ENCODE measurements at regions not wholly inside any gene's neighbourhood (a gene's known extent, or its start where the extent isn't known, plus 50 kb on each side); places are given as distances from the start of the nearest gene placed in this dataset.

GRCh38 chr4:32680946-32681345, 1960.8 kb downstream of the PCDH7 start:
- ATAC-seq = no peak
- TF ChIP-seq ZNF8 (CRISPR knock-in tag; IDR thresholded peaks at IDR 0.05) = no peak
- no peak for TF ChIP-seq SNAI2 (CRISPR knock-in tag; IDR thresholded peaks at IDR 0.05)
- no peak for TF ChIP-seq CSRNP3 (CRISPR knock-in tag; IDR thresholded peaks at IDR 0.05)
- no peak for TF ChIP-seq OSR1 (CRISPR knock-in tag; IDR thresholded peaks at IDR 0.05)
- no peak for TF ChIP-seq CSDC2 (CRISPR knock-in tag; IDR thresholded peaks at IDR 0.05)
- TF ChIP-seq ESRRG (CRISPR knock-in tag; IDR thresholded peaks at IDR 0.05) = no peak
- no peak for TF ChIP-seq CREB5 (CRISPR knock-in tag; IDR thresholded peaks at IDR 0.05; ENCODE audit: low read depth)
- no peak for TF ChIP-seq GLIS3 (CRISPR knock-in tag; IDR thresholded peaks at IDR 0.05)
- TF ChIP-seq TOX (CRISPR knock-in tag; IDR thresholded peaks at IDR 0.05; ENCODE audit: borderline replicate concordance) = no peak
- TF ChIP-seq ZC3H10 (CRISPR knock-in tag; IDR thresholded peaks at IDR 0.05) = no peak

- no peak for ATAC-seq
- TF ChIP-seq PATZ1 (CRISPR knock-in tag; IDR thresholded peaks at IDR 0.05; ENCODE audit: borderline replicate concordance) (no peak), OSR1 (CRISPR knock-in tag; IDR thresholded peaks at IDR 0.05) (no peak), ZC3H10 (CRISPR knock-in tag; IDR thresholded peaks at IDR 0.05) (no peak), ESRRG (CRISPR knock-in tag; IDR thresholded peaks at IDR 0.05) (no peak), ARNTL (CRISPR knock-in tag; IDR thresholded peaks at IDR 0.05; ENCODE audit: borderline replicate concordance, low read depth) (no peak)
Observed at GRCh38 chr4:32684160-32684559, 1964.0 kb downstream of the PCDH7 start.

GRCh38 chr4:32686123-32686522, 1966.0 kb downstream of the PCDH7 start:
- TF ChIP-seq ZC3H10 (CRISPR knock-in tag; IDR thresholded peaks at IDR 0.05) (no peak), ZNF565 (CRISPR knock-in tag; conservative IDR thresholded peaks at IDR 0.05; ENCODE audit: low read depth) (no peak), GLIS3 (CRISPR knock-in tag; IDR thresholded peaks at IDR 0.05) (no peak), ESRRG (CRISPR knock-in tag; IDR thresholded peaks at IDR 0.05) (no peak)
- ATAC-seq = no peak

- TF ChIP-seq BACH2 (CRISPR knock-in tag; IDR thresholded peaks at IDR 0.05; ENCODE audit: borderline replicate concordance) (no peak), RARB (CRISPR knock-in tag; IDR thresholded peaks at IDR 0.05) (no peak), CREB5 (CRISPR knock-in tag; IDR thresholded peaks at IDR 0.05; ENCODE audit: low read depth) (no peak), CSRNP3 (CRISPR knock-in tag; IDR thresholded peaks at IDR 0.05) (no peak), PPARA (CRISPR knock-in tag; IDR thresholded peaks at IDR 0.05; ENCODE audit: borderline replicate concordance) (no peak), ZC3H10 (CRISPR knock-in tag; IDR thresholded peaks at IDR 0.05) (no peak), TOX (CRISPR knock-in tag; IDR thresholded peaks at IDR 0.05; ENCODE audit: borderline replicate concordance) (no peak), ZNF70 (CRISPR knock-in tag; IDR thresholded peaks at IDR 0.05) (no peak), ESRRG (CRISPR knock-in tag; IDR thresholded peaks at IDR 0.05) (no peak), ZNF565 (CRISPR knock-in tag; conservative IDR thresholded peaks at IDR 0.05; ENCODE audit: low read depth) (no peak), ISL1 (CRISPR knock-in tag; IDR thresholded peaks at IDR 0.05) (no peak), OSR1 (CRISPR knock-in tag; IDR thresholded peaks at IDR 0.05) (no peak), POU6F1 (CRISPR knock-in tag; IDR thresholded peaks at IDR 0.05; ENCODE audit: borderline replicate concordance, low read depth) (no peak), PATZ1 (CRISPR knock-in tag; IDR thresholded peaks at IDR 0.05; ENCODE audit: borderline replicate concordance) (no peak), CSDC2 (CRISPR knock-in tag; IDR thresholded peaks at IDR 0.05) (no peak), TCF4 (CRISPR knock-in tag; IDR thresholded peaks at IDR 0.05; ENCODE audit: borderline replicate concordance) (no peak), GLIS3 (CRISPR knock-in tag; IDR thresholded peaks at IDR 0.05) (no peak)
- ATAC-seq = no peak
Observed at GRCh38 chr4:32689518-32689917, 1969.3 kb downstream of the PCDH7 start.

Measured in SK-N-SH treated with all-trans-retinoic acid at 6 μM for 48 hours (cell line).